GM21723 (cell line): ENCODE measurements at regions not wholly inside any gene's neighbourhood (a gene's known extent, or its start where the extent isn't known, plus 50 kb on each side); places are given as distances from the start of the nearest gene placed in this dataset.
"Not testable (repeated sequence)": the region's sequence is repeated elsewhere in the genome, so short reads cannot be mapped to it uniquely, and the experiment has no call there.

ENCODE experiments used
- ATAC-seq: cut with Tn5 transposase; IDR thresholded peaks from one replicate; pipeline ENCODE4 v1.9.1; 2021; ENCODE audit warnings: mild to moderate bottlenecking, moderate library complexity; ENCODE audit not compliant: unreplicated experiment

DNA sequence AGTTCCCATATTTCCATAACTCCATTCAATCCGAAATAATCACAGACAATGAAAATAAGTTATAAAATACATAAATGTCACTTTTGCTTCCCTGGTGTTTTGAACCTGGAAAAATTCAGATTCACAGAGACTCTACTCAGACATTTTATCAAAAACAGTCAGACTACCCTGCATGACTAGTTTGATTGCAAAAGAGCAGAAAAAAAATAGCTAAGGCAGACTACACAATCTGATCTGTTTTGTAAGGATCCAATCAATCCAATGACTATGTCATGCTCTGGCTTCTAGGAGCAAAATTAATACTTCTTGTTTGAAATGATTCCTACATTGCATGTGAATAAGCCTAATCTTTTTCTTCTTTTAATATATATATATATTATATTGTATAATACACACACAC, 1262.6 kb downstream of the EFNA5 start:
- ATAC-seq = no peak

DNA sequence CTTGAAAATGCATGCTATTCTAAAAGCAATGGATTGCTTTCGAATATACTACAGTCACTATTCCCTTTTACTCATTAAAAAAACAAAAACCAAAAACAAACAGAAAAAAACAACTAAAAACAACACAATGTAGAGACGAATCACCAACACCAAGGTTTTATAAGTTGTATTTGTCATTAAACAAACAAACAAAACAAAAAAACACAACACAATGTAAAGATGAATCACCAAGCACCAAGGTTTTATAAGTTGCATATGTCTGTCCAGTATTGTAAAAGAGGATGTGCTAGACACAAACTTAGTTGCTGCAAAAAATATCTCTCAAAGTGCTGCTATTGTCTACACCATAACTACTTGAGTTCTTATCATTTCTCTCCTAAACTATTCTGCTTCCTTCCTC, 1269.2 kb downstream of the EFNA5 start:
- no peak for ATAC-seq

DNA sequence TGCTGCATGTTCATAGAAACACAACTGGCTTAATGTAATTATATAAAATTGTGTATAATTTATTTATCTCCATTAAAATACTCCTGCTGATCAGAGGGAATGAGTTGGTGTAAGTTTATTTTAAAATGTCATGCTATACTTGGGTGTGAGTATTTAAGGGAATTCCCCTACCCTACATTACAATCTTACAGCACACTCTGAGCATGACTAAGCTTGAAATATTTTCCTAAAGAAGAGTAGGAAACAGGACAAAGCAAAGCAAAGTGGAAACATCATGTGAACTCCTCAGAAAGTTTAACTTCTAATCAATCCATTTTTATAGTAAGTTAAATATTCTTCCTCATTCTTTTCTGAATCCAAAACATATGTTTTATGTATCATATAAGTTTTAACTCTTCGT, 1271.3 kb downstream of the EFNA5 start:
- ATAC-seq = no peak

DNA sequence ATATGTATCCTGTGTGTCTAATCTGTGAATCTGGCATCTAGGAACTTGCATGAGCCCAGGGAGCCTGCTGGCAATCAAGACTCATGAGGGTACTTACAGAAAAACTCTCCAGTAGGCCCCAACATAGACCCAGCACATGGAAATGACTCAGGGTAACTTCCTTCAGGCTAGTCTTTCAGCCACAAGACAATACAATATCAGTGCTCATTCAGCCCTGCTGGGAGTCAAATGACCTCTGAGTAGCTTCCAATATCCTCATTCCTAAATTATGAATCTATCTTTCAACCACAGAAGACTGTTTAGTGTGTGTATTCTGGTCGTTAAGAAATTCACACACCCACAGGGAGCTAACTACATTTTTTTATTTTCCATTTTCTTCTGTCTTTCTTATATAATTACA, 1273.0 kb downstream of the EFNA5 start:
- no peak for ATAC-seq

DNA sequence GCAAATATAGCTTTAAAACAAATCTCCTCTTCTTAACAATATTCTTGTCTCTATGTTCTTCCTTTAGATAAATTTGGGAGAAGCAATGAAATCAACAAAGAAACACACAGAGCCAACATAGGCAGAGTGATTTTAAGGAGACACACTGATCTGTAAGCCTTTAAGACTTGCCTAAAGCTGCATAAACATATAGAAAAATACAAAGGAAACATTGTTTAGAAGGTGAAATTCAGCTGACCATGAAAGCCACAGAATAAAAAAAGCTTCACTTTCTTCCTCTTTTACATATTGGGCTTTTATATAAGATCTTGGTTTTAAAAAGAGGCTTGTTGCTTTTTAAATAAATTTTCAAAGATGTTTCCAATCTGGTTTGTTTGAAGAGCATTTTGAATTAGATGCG, 1277.5 kb downstream of the EFNA5 start:
- no peak for ATAC-seq

DNA sequence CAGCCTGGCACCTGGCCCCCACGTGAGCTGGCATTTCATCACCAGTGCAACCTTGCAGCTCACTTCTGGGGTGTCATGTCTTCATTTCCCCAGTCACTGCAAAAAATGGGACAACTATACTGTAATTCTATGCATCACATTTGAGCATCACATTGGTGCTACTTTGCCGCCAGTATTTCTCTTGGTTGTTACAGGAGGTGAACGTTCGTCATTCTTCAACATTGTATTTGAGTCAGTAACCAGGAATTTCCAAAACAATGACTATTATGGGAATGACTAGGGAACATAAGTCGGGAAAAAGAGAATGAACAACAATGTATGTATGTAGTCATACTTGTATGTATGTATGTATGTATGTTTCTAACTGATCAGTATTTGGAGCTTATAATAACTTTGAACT, 1278.0 kb downstream of the EFNA5 start:
- no peak for ATAC-seq

DNA sequence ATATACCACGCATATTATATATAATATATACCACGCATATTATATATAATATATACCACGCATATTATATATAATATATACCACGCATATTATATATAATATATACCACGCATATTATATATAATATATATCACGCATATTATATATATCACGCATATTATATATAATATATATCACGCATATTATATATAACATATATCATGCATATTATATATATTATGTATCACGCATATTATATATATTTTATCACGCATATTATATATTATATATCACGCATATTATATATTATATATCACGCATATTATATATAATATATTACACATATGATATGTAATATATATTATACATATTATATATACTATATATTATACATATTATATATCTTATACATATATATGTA, 1283.0 kb downstream of the EFNA5 start:
- not testable (repeated sequence) for ATAC-seq

DNA sequence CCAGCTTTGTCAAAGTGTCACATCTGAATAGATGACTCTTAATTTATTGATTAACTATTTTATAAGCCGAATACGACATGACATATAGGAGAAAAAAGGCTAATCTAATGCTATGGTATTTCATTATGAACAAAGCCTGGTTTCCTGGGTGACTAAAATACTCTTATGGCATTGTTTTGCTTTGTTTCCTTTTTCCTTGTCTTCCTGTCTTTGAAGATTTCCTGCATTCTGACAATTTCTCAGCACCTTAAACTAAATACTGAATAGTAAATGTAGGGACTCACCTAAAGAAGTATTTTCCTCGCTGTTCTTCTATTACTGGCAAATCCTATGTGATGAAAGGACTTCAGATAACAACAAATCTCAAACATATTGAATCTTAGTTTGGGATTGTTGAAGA, 1284.5 kb downstream of the EFNA5 start:
- no peak for ATAC-seq

DNA sequence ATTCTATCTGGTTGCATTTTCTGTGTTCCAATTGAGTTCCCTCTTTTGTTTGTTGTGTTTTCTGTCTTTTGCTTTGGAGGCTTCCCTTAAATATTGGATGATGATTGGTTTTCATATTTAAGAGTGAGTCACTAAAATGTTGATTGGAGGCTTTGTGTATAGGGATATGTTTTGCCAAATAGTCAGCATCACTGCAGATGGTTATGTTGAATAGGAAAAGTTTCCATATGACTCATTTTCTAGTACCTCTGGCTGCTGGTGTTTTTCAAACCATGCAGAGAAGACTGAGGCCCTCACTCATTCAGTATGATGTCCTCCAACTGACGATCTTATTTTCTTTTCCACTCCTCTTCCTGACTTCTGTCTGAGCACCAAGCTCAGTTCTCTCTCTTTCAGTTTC, 1290.0 kb downstream of the EFNA5 start:
- ATAC-seq = no peak

DNA sequence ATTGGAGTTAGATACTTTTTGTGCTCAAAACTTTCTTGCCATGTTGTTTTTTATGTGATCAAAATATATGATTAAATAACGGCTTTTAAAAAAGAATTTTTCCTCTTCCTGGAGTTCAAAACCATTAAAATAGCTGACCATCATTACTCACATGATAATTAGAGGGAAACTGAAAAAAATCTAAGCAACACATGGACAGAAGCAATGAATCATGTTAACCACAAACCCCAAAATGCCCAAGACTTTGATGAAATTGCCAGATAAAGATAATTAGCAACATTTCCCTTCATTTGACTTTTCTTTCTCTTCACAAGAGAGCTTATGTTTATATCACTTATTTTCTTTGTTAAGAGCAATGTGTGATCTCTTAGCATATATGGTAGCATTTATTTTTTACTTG, 1294.2 kb downstream of the EFNA5 start:
- ATAC-seq = no peak

DNA sequence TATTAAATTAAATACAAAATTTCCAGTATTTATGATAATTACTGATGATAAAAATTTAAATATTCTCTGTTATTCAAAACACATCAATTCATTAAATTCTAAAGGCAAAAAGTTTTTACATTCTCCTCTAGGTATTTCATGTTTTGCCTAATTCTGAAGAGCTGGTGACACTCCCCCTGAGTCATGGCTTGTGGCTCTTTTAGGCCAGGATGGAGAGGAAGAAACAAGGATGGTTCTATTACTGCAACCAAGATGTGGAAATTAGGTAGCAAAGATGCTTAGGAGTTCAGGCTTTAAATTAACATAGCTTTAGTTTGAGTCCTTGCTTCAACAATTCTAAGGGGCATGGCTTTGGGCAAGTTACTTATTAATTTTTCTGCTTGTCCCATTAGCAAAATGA, 1295.8 kb downstream of the EFNA5 start:
- no peak for ATAC-seq

DNA sequence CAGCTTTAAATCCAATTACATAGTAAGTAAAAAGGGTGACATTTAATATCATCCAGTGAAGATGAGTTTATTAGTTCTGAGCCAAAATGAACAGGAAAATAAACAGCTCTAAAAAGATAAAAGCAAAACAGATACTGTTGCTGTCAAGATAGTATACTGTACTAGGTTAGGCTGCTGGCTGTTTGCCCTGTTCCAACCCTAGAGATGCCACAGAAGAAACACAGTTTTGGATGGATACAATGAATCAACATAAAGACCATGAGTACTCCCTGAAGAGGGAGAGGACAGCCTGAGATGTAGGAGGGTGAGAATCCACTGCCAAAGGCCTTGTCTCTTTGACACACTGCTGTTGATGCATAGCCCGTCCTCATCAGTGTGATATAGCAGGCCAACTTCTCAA, 1302.7 kb downstream of the EFNA5 start:
- no peak for ATAC-seq

DNA sequence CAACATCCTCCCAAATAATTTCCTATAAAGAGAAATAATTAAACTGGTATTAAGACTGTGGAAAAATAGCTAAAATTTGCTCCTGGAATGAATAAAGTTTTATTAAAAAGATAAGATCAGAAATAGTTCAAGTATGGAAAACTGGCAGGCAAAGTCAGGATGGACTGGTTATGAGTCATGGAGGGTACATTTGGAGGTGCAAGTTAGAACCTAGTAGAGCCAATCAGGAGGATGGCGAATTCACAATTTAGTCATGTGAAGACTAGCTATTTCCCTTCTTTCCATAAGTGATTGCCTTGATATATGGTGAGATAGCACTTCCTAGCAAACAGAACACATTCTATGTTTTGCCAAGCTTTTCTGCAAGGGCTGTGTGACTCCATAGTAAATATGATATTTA, 1303.5 kb downstream of the EFNA5 start:
- no peak for ATAC-seq

DNA sequence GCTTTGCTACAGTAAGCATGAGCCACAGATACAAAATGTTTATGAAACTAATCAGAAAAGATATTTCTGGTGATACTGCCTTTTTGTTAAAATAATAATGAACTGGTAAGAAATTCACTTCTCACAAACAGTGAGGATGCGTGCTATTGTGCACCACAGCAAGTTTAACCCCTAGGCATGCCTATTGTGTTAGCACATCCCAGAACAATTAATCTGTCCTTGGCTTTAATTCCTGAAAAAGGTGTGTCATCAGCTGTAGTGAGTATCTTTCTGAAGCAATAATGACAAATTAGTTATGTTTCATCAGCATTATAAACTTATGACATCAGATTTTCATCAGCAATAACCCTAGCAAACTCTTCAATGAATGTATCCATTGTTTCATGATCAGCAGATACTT, 1307.2 kb downstream of the EFNA5 start:
- no peak for ATAC-seq

DNA sequence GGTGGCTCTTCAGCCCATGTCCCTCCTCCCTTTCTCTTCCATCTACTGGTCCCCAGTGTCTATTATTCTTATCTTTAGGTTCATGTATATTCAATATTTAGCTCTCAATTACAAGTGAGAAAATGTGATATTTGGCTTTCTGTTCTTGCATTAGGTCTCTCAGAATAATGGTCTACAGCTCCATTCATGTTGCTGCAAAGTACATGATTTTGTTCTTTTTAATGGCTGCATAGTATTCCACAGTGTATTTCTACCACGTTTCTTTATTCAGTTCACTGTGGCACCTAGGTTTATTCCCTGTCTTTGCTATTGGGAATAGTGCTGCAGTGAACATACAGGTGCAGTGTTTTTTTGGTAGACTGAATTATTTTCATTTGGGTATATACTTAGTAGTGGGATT, 1308.8 kb downstream of the EFNA5 start:
- no peak for ATAC-seq

DNA sequence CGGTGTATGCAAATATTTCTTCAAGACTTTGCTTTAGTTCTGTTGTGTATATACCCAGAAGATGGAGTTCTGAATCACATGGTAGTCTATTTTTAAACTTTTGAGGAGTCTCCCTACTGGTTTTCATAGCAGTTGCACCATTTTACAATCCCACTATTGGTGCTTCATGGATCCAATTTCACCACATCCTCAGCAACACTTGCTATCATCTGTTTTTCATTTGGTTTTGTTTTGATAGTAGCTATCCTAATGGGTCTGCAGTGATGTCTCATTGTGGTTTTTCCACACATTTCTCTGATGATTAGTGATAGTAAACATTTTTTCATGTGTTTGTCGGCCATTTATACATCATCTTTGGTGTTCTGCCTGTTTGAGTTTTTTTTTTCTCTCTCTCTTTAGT, 1339.3 kb downstream of the EFNA5 start:
- no peak for ATAC-seq

DNA sequence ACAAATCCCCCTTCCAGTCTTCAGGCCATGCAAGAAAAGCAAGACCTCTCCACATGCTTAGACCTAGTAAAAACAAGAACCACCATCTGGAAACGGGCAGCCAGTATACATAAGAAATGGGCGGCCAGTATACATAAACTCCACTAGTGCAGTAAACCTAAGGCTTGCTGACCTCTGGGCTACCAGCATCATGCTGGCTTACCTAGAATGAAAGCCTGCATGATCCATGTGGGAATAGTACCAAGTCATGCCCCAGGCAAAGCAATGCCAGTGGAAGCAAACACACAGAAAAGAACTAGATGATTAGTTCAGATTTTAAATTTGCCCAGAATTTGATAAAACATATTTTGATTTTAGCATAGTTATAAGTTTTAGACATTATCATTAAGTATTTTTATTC, 1346.4 kb downstream of the EFNA5 start:
- ATAC-seq = no peak

DNA sequence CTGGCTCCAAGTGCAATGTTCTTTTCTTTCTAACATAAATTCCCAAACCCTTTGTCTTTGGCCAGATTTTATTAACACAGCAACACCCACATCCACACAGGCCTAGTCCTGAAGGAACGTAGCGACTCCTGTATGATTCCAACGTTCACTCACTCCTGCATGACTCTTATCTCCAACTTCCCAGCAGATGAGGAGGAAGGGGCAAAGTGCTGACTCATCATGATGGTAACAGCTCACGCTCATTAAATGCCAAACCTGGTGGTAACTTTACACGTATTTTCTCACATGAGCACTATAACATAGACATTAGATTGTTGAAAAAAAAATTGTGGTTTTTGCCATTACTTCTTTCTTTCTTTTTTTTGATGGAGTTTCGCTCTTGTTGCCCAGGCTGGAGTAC, 1349.5 kb downstream of the EFNA5 start:
- no peak for ATAC-seq

DNA sequence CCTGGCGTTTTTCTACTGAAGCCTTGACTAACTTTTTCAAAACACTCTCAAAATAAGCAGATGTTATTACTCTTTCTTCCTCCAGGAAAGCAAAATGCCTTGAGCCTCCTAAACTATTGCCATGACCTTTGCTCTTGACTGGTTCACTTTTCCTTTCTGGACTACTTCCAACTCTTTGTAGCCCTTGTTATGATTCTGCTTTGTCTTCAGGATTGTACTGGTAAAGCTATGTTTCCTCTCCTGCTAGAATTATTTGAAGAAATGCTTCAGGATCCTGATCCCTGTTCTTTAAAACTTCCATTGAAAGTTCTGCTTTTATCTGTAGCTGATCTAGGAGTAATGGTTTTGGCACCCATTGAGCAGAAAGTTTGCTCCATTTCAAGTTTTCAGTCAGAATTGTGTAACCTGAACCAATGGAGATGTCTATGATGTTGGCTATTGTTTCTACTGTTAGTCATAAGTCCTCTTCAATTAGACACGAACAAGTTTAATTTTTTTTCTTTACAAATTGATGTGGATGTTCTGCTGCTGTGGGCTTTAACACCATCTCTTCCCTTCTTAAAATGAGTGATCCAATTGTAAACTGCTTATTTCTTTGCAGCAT, 1356.4 kb downstream of the EFNA5 start:
- ATAC-seq = no peak

DNA sequence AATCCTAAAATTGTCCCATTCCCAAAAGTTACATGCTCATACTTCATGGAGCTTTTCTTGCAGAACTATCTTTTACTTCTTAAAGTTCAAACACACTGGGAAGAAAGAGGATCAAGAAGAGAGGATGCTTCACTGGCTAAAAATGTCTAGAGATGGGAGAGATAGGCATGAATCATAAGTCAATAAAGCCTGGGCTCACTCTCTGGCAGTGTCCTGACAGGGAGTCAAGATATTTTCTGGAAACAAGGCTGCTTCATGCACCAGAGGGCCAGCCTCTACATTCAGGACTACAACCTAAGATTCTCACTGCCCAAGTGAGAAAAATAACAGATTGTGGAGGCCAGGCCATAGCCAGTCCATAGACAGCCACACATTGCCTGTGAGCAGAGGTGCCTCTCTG, 1358.4 kb downstream of the EFNA5 start:
- ATAC-seq = no peak

DNA sequence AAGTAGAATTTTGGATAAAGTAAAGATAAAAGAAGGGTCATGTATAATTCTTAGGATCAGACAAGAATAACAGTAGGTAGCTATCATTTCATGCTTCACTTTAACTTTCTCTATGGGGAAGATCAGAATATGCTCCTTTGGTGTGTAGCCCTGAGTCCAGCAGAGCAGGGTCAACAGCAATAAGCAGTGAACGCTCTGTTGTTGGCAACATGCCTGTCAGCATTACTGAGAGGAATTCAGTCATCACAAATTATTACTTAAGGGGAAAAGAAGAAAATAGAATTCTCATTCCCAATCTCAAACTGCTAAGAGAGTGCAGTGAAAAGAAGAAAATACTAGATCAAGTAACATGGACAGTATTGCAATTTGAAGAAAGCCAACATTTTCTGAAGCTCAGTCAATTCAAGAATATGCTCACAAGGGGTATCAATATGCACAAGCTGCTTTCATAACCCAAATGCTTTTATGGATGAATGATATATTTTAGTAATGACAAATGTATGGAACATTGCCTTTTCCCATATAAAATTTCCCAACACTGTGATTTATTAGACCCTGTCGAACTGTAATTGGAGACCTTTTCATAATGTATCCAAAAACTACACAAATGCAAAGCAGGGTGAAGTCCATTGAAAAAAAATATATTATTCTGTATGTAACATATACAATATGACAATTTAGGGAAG, 1359.4 kb downstream of the EFNA5 start:
- no peak for ATAC-seq

DNA sequence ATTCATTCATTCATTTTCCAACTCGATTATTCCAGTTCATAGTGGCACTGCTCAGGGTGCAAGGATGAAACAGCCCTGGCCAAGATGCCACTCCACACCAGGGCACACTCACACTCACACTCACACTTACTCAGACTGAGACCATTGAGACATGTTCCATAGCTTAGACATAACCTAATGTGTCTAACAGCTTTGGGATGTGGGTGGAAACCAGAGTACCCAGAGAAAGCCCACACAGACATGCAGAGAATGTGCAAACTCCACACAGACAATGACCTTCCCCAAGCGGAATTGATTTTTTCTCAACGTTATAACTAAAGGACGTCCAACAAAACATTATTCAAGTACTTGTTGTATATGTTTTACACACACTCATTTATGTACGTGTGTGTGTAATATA, 1363.5 kb downstream of the EFNA5 start:
- ATAC-seq = no peak
